CD4-positive, alpha-beta T cell treated with Interleukin-15 for 1 hour (primary cell): ENCODE measurements at regions not wholly inside any gene's neighbourhood (a gene's known extent, or its start where the extent isn't known, plus 50 kb on each side); places are given as distances from the start of the nearest gene placed in this dataset.
"Not testable (repeated sequence)": the region's sequence is repeated elsewhere in the genome, so short reads cannot be mapped to it uniquely, and the experiment has no call there.

Experiments used
- DNase-seq: peaks from one replicate; pipeline ENCODE4 v3.0.0-alpha.2; 2020

DNA sequence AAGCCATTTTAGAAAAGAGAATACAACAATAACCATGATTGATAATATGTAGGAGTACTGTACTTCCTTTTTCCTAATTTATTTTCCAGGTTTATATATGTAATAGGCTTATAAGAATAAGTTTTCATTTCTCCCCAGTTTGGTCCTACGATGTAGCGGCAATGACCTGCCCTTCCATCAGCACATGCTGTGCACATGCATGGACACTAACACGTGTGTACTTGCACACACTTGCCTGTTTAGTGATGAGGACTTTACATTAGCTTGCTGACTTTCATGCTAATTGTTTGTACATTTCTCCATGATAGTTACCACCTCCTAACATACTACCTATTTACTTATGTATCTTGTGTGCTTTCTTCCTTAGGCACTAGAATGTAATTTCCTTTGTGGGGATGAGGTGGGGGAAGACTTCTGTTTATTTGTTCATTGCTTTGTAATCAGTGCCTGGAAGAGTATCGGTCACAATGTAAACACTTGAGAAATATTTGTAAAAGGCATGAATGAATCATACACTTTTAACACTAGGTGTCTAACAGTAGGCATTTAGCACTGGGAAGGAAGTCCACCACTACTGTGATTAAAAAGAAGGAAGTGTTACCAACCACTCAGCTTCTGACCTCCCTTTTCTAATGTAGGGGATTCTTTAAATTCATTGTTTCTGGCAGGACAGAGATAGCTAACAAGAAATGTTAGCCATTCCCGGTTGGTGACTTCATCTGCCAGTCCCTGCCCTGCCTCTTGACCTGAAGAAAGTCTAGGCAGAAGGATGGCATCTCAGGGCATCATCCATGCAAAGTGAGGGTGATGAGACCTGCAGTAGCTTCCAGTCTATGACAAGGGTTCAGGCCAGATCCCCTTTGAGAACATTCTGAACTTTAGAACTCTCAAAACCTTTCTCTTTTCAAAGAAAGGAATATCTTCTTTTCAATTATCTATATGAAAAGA lies 120.2 kb upstream of the RAB18 start:
- no peak for DNase-seq

DNA sequence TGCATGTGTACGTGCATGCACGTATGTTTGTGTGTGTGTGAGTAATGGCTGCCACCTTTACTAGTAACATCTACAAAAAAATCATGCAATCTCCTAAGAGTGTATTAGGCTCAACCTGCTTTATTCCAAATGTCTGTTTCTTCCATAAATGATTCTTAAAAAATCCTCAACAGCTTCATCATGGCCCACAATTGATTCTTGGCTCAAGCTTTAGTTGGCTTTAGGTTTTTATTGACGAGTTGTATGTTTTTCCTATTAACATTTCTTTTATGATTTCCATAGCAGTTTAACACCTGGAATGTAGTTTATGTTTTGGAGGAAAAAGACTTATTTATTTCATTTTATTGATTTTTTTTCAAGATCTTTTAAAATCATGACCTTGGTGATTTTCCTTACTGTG lies 121.9 kb upstream of the RAB18 start:
- DNase-seq, result no peak

DNA sequence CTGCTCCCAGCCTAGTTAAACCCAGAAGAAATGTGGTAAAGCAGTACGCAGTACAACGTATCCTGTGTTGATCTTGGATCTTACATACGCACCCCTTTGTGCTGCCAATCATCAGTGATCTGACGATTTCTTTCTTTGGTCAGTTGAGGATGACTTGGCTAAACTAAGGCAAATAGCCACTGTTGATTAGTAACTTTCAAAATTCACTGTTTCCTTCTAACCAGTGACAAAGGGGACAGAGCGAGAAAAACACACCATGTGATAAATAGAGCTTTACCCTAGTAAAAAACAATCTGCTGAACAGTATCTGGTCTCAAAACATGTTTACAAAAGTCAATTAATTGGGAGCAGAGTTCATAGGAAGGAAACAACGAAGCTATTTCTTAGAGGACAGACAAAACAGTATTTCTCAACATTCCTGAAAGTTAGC lies 123.2 kb upstream of the RAB18 start:
- no peak for DNase-seq

DNA sequence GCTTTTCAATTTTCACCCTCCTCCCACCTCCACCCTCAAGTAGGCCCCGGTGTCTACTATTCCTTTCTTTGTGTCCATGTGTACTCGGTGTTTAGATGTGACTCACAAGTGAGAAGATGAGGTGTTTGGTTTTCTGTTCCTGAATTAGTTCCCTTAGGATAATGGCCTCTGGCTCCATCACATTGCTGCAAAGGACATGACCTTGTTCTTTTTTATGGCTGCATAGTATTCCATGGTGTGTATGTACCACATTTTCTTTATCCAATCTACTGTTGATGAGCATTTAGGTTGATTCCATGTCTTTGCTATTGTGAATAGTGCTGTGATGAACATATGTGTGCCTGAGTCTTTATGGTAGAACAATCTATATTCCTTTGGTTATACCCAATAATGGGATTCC lies 125.1 kb upstream of the RAB18 start:
- DNase-seq, result not testable (repeated sequence)

DNA sequence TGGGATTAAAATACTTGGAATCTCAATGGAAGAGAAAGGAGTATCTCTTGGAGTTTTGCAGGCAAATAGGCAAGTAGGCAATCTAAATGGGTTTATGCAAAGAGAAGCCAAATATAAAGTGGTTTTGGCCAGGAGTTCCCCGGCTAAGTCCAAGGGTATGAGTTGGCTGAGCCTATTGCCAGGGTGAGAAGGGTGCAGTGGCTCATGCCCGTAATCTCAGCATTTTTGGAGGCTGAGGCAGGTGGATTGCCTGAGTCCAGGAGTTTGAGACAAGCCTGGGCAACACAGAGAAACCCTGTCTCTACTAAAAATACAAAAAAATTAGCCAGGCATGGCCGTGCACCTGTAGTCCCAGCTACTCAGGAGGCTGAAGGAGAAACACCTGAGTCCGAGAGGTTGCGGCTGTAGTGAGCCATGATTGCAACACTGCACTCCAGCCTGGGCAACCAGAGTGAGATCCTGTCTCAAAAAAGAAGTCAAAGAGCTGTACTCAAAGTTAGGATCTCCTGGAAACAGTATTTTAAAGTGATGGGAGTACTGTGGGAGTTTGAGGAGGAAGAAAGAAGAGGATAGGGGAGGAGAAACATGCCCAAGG lies 130.4 kb upstream of the RAB18 start:
- no peak for DNase-seq

DNA sequence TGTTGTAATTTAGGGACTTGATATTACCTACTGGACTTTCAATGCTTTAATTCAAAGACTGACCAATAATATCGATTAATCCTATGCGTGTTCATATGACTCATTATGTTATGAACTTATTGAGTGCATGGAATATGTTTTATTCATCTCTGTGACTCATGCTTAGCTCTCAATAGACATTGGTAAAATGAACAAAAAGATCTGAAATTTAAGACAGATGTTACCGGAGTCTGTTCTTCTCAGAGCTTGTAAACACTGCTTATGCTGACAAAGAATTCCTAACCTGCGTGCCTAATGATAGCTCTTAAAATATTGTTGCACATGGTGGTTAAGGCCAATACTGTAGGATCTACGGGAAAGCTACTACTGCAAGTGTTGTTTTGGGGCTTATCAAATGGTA lies 131.5 kb upstream of the ACBD5 start:
- DNase-seq, result no peak

DNA sequence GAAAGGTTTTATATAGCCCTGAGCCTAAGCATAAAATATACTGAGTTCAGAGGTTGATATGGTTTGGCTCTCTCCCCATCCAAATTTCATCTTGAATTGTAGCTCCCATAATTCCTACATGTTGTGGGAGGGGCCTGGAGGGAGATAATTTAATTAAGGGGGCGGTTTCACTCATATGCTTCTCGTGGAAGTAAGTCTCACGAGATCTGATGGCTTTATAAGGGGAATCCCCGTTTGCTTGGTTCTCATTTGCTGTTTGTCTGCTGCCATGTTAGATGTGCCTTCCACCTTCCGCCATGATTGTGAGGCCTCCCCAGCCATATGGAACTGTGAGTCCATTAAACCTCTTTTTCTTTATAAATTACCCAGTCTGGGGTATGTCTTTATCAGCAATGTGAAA lies 130.8 kb upstream of the ACBD5 start:
- DNase-seq, result not testable (repeated sequence)

DNA sequence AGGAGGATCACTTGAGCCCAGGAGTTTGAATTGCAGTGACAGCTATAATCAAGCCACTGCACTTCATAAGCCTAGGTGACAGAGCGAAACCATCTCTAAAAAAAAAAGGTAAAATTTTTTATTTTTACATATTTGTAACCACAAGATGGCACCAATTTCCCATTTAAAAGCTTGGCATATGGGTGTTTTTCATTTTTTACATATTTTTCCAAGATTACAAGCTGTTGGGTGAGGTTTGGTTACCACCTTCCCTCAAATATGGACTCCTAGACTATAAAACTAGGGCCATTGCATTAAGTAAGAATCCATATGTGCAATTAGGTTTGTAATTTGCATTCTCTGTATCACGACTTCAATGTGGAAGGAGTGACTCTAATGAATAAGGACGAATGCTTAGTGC lies 129.3 kb upstream of the ACBD5 start:
- DNase-seq, result no peak

DNA sequence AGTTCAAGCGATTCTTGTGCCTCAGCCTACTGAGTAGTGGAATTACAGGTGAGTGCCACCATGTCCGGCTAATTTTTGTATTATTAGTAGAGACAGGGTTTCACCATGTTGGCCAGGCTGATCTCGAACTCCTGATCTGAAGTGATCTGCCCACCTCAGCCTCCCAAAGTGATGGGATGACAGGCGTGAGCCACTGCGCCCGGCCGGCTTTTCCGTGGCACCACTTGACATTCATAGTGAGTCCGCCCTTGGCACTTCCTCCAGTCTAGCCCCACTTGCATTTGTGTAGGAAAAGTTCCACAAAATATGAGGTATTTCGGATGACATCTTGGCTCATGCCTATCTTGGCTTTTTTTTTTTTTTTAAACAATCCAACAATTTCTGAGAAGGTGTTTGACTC lies 128.1 kb upstream of the ACBD5 start:
- DNase-seq, result no peak

DNA sequence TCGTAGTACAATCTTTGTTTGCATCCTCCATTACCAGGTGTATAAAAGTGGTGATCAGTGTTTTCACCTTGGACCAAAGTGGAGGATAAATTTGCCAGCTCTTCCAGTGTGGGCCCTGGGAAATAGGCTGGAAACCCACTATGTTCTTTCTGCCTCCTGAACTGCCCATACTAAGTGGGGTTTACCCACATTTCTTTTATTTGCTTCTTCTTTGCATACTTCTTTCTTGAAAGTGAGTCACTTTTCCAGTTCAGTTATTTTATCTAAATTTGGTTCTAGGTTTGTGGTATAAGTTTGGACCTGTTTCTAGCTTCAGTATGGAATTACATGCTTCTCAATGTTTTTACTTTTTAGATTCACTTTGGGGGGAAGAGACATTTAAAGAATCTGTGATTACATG lies 126.2 kb upstream of the ACBD5 start:
- DNase-seq, result no peak

DNA sequence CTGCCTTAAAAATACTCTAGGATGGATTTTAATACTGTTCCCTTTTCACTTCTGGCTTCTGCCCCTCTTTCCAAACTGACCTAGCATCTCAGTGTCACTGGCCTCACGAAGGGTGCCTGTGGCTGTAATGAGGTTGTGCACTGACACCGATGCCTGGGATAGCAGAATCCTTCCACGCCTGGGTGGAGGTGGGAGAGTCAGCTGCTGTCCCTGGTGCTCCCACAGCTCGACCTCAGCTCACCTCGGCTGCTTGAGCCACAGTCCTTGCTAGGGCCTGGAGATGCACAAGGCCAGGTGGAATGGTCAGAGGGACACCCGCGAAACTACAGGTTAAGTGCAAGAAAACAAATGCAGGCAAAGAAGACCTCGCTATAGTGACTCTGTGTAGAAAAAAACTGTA lies 123.4 kb upstream of the ACBD5 start:
- no peak for DNase-seq

DNA sequence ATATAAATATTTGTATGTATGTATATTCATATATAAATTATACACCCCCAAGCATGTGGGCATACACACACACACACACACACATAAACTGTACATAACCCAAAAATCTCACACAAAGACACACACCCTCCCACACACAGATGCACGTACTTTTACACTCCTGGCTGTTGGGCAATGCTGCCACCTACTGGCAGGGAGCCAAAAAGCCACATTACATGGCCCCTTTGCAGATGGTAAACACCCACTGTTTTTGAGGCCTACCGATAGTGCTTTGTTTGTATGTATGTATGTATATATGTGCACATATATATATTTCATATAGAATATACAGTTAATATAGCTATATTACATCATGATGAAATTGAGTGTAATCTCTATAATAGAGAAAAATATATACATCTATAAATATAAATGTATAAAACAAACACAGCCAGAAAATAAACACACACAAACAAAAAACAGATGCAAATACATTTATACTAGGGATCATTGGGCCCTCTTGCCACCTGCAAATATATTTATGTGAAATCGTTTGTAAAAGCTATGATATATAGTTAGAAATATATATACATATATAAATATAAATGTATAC lies 120.1 kb upstream of the ACBD5 start:
- peak; percentile 79 for DNase-seq

DNA sequence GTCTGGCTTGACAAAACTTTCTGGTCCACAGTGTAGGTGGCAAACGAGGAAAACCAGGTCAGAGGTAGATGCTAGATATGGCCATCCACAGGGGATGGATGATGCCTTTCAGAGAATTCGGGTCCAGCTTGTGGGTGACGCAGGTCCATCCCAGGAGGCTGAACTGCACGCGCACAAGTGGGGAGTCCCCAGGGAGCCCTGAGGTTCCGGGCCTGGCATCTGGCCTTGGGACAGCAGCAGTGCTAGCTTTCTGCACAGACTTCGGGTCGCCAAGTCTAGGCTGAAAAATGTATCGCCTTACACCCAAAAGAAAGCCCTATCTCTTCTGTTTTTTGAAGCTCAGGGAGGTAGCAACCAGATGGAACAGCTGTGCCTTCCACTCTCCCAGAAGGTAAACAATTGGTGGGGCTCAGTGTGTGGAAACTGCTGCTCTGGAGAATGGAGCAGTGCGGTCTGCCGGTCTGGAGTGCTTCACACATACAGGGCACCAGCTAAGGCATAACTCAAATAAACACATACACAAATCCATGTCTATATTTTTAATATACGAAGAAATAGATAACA lies 119.3 kb upstream of the ACBD5 start:
- DNase-seq, result no peak

DNA sequence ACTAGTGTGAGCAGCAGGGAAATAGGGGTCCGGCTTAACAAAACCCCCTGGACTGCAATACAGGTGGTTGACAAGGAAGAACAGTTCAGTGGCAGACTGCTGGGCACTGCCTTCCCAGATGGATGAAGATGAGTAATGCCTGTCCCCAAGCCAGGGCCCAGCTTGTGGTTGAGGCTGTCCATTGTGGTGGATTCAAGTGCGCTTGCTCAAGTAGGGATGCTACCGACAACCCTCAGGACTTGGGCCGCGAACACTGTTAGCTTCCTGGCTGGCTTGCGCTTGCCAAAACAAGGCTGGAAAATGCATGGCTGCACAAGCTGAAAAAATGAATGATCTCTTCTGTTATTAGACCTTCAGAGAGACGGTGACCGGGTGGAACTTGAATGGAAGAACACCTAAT lies 116.1 kb upstream of the ACBD5 start:
- no peak for DNase-seq

DNA sequence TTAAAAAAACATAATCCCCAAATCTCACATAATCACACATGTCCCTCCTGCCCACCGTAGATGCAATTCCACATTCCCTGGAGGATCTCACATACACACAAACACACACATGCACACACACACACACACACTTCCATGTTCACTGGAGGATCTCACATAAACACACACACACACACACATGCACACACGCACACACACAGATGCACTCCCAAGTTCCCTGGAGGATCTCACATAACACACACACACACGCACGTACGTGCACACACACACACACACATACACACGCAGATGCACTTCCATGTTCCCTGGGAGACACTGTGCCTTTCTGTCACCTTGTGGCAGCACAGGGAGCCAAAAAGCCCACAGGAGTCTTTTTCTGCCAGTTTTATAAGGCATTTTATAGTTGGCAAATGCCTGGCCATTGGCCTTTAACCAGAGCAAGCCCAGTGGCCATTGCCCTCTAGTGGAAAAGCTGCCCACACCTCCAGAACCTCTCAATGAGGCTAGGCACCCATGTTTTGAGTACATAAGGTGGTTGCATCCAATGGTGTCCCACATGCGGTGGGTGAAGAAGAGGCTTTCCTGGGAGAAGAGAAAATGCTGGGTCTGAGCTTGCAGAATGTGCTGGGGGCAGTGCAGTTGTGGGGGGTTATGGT lies 115.4 kb upstream of the ACBD5 start:
- DNase-seq, result no peak

DNA sequence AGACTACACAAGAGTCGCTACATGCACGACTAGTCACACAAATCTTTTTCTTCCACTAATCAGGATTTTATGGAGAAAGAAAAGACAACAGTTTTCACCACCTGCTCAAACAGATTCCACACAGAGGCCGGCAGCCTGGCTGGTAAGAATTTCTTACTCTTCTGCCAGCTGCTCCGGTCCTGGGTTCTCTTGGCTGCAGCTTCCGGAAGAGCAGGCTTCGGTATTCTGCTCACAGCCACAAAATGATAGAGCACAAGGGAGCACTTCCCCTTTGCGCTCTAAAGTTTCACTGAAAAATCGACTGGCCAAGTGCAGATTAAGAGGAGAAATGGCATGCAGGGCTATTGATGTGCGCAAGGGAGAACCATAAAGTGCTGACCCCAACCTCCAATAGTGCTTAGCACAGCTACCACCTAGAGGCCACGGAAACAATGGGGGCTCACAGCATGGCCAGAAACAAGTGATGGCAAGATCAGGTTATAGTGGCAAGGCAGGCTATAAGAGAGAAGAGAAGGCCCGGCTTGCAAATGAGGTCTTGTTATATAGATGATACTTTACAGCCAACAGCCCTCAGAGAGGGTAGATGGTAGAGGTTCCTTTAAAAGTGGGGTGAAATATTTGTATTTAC lies 114.2 kb upstream of the ACBD5 start:
- DNase-seq, result peak; percentile 37

DNA sequence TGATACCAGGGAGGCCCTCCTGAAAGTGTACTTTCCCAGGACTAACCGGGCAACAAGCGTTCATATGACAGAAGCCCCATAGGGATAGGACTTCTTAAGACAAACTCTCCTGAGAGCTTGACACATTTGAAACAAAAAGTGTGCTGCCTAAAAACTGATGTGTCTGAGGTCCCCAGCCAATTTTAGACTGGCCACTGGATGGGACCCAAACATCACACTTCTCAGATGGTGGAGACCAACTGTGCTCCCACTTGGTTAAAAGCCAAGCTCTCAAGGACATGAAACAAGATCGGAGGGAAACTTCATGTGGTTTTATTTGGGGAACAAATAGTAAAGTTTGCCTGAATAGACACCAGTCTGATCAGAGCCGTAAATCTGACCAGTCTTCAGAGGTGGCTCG lies 113.5 kb upstream of the ACBD5 start:
- DNase-seq, result not testable (repeated sequence)

DNA sequence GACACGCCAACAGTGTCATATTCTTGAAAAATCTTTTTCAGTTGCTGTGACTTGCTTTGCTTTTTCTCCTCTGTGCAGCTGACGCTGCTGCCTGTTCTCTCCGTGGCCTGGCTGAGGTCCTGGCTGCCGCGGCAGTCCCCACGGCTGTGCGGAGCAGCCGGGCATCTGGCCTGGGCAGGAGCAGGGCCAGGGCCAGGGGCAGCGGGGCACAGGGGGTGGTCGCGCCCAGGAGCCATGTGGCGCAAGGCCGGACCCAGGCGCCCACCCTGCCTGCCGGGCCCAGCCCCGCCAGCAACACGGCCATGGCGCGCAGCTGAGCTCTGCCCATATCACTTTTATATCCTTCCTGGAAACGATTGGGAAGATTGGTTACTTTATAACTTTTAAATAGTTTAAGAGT lies 109.4 kb upstream of the ACBD5 start:
- DNase-seq, result no peak

DNA sequence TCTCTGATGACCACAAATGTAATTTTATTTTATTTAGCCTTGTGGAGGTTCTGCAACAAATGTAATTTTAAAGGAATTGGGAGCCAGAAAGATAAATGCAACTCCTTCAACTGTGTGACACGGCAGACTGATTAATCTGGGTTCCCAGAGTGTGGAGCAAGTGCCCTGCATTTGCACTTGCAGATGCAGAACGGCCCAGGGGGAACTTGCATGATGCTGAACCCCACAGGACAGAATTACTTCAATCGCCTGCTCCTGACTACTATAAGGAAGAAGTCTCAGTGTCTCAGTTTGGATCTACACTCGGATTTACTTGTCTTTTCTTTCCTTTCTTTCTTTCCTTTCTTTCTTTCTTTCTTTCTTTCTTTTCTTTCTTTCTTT lies 107.2 kb upstream of the ACBD5 start:
- DNase-seq, result not testable (repeated sequence)

DNA sequence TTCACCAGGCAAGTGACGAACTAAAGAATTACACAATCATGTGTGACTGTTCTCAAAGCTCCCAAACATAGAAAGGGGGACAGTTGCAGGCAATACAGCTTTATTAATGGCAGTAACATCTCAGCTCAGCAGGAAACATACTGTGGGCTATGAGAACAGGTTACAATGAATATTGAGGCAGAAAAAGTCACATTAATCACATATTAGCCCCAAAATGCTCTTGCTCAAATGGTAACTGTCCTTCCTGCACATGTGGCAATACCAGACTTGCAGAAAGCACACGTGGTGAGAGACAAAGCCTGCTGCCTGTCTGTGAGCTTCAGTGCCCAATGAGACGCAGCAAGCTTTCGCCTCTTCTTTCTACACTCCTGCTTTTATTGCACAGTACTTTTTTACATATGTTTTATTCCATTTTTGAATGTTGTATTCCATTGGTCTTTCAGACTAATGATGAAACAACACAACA lies 104.9 kb upstream of the ACBD5 start:
- DNase-seq, result no peak

DNA sequence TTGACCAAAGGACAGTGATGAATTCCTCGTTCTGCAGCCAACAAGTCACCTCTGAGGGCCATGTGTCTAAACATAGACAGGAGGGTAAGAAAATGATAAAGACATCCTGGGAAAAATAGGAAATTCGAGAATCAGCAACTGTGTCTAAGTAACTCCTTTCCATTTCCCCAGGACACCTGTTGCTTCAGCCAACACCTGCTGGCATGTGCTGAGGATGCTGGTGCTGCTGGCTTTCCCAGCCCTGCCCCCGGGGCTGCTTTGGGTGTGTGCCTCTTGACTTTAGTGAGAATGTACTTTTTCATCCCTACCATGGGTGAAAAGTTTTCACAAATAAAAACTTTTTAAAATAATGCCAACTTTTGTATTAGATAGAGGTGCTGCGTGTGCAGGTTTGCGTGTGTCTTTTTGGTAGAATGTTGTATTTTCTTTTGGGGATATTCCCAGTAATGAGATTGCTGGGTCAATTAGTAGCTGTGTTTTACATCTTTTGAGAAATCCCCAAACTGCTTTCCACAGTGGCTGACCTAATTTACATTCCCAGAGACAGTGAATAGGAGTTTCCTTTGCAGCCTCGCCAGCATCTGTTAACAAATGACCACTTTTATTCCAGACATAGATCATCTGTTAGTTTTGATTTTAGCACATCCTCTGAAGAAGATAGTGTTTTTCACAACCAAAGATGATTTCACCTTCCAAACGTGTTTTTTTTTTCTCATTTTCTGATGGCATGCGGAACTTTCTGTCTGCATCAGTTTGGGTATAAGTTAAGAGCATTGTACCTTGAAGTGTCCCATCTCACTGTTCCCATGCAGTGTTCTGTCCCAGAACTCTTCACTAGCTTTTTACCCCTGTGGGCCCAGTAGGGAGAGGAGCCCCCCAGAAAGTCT lies 104.2 kb upstream of the ACBD5 start:
- no peak for DNase-seq

DNA sequence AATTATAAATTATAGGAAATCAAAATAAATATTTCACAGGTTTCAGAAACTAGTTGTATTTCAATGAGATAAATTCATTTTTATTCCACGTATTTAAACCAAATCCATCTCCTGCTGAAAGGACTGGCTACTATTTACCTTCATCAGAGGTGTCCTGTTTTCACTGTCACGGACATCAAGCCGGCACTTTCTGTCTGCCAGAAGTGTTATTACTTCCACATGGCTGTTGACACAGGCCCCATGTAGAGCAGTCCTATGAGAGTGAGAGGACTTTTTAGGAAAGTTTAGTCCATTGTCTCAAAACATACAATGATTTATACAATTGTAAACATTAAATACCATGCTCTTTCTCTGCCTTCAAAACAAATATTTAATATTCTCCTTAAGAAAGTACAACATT lies 100.4 kb upstream of the ACBD5 start:
- no peak for DNase-seq
